Prostate gland (tissue), 2 donors: ENCODE measurements at regions not wholly inside any gene's neighbourhood (a gene's known extent, or its start where the extent isn't known, plus 50 kb on each side); places are given as distances from the start of the nearest gene placed in this dataset.

Source experiments
- DNase-seq: peaks from one replicate; pipeline ENCODE4 v3.0.0-alpha.2; 2019; ENCODE audit warnings: low spot score
- H3K27ac ChIP-seq, 2 donors: fragments of 200-600 bp; sonication (generic); 2 replicates each; pipeline ENCODE4 v1.5.1; 2017 to 2019
- H3K27me3 ChIP-seq: fragments of 200-600 bp; sonication (generic); replicated peaks from 2 replicates; pipeline ENCODE4 v1.5.1; 2019; ENCODE audit not compliant: insufficient read depth
- H3K36me3 ChIP-seq, 2 donors: fragments of 200-600 bp; sonication (generic); 1 replicate in 1 of 2; 2 replicates in 1 of 2; pipeline versions ENCODE4 v1.5.1 to v1.8.1; 2017 to 2019
- H3K4me1 ChIP-seq: fragments of 200-600 bp; sonication (generic); replicated peaks from 2 replicates; pipeline ENCODE4 v1.5.1; 2019
- H3K4me3 ChIP-seq, 2 donors: fragments of 200-600 bp; sonication (generic); 2 replicates each; pipeline ENCODE4 v1.5.1; 2017 to 2019
- H3K9me3 ChIP-seq: fragments of 200-600 bp; sonication (generic); 2 replicates; pipeline ENCODE4 v1.5.1; 2017
- CTCF ChIP-seq, 4 experiments: fragments of 200-600 bp in 2 of 4; fragments of 450-650 bp in 2 of 4; sonication (generic) in 2 of 4; IDR thresholded peaks; 1 replicate in 3 of 4; 2 replicates in 1 of 4; pipeline ENCODE4 v1.5.1; 2016 to 2019; ENCODE audit warnings: antibody characterized with exemption in 4 of 4, mild to moderate bottlenecking in 2 of 4, moderate library complexity in 2 of 4
- POLR2A ChIP-seq: fragments of 450-650 bp; IDR thresholded peaks from one replicate; pipeline ENCODE4 v1.6.1; 2016; ENCODE audit warnings: antibody characterized with exemption, mild to moderate bottlenecking
- POLR2AphosphoS5 ChIP-seq: sonication (generic); formaldehyde crosslinking; IDR thresholded peaks from one replicate; pipeline ENCODE4 v1.6.1; 2017; ENCODE audit warnings: antibody characterized with exemption
- WGBS: methylation state at CpG from one replicate; pipeline ENCODE4 v1.1.5; 2018; 5-methylcytosine and 5-hydroxymethylcytosine counted together
- intact Hi-C: fragments of 100-400 bp; cut with DNase I; formaldehyde crosslinking; loops from one replicate; pipeline ENCODE4 v1.14.2; 2022

- peaks cover 0 to 5% of the 10 kb centered on the region in 2 donors for H3K36me3 ChIP-seq
- 91% methylated on average over 1 of the region's 1 CpG for WGBS
- intact Hi-C loops = no loop called here
- no peaks in the 10 kb centered on the region for H3K4me1 ChIP-seq
- no peak overlapping the region for H3K27ac ChIP-seq
- H3K9me3 ChIP-seq = no peaks in the 10 kb centered on the region
- TF ChIP-seq POLR2AphosphoS5 = no peak
- no peak for TF ChIP-seq POLR2A
- TF ChIP-seq CTCF (IDR thresholded peaks at IDR 0.05) = no peak
- DNase-seq = no peak
- no peaks in the 10 kb centered on the region for H3K27me3 ChIP-seq
- no peak overlapping the region for H3K4me3 ChIP-seq
Observed at GRCh38 chr6:144555066-144555465, 269.9 kb downstream of the UTRN start.

- Histone ChIP-seq H3K4me3 (no peak overlapping the region), H3K4me1 (no peaks in the 10 kb centered on the region), H3K27ac (peak overlapping the region; percentile 1 to 33), H3K9me3 (no peaks in the 10 kb centered on the region), H3K36me3 (no peaks in the 10 kb centered on the region), H3K27me3 (no peaks in the 10 kb centered on the region)
- no peak for TF ChIP-seq POLR2A
- TF ChIP-seq POLR2AphosphoS5 = peak; percentile 56
- 35% methylated on average over 8 of the region's 8 CpGs for WGBS
- DNase-seq = peak; percentile 6
- intact Hi-C loops = no loop called here
Observed at GRCh38 chr6:144559865-144560593, 274.9 kb downstream of the UTRN start.

GRCh38 chr6:144561455-144562043 is 276.4 kb downstream of the UTRN start:
- Histone ChIP-seq H3K36me3 (no peaks in the 10 kb centered on the region), H3K9me3 (no peaks in the 10 kb centered on the region), H3K4me1 (no peaks in the 10 kb centered on the region), H3K27me3 (no peaks in the 10 kb centered on the region), H3K27ac (no peak overlapping the region), H3K4me3 (no peak overlapping the region)
- TF ChIP-seq POLR2AphosphoS5 = no peak
- TF ChIP-seq CTCF (IDR thresholded peaks at IDR 0.05) = no peak
- no peak for TF ChIP-seq POLR2A
- intact Hi-C loops = no loop called here
- DNase-seq = no peak
- WGBS = 99% methylated on average over 2 of the region's 2 CpGs

GRCh38 chr6:144564202-144564601 is 279.1 kb downstream of the UTRN start:
- 95% methylated on average over 2 of the region's 2 CpGs for WGBS
- H3K27ac ChIP-seq = no peak overlapping the region

More at GRCh38 chr6:144564202-144564601, 279.1 kb downstream of the UTRN start:
- Histone ChIP-seq H3K36me3 (no peaks in the 10 kb centered on the region), H3K9me3 (no peaks in the 10 kb centered on the region), H3K27me3 (no peaks in the 10 kb centered on the region), H3K4me3 (no peak overlapping the region), H3K4me1 (no peaks in the 10 kb centered on the region)
- no peak for DNase-seq
- TF ChIP-seq POLR2A (no peak), POLR2AphosphoS5 (no peak), CTCF (IDR thresholded peaks at IDR 0.05) (no peak)
- intact Hi-C loops = no loop called here
